ENCODE measurements at regions not wholly inside any gene's neighbourhood (a gene's known extent, or its start where the extent isn't known, plus 50 kb on each side); places are given as distances from the start of the nearest gene placed in this dataset.

DNA sequence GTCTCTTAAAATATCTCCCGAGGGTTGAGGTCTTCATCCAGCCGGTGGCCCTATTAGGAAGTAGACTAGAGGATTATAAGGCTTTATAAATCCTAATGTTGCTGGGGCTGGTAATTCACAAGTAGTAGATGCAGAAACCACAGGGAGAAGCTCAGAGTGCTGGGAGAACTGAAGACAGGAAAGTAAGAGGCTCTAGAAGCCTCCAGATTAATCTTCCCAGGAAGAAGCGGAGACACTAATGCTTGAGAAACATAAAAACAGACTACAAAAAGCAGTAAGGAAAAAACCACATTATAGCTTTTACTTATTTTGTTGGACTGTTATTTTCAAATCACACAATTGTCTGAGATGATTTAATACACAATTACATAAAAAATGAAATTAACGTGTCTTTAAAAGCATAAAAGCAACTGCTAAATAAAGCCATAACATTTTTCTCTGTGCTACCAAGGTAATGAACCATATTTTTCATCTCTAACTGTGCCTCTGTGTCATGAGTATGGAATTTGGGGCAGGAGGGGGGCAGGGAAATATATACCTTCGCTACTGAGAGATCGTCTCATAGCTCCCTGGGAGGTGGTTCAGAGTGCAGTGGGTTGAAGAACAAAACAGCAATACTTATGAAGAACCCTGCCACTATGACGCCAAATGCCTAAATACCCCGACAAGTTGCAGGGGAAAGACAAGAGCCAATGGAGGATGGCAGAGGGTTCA lies 806.2 kb upstream of the WWC1 start:
- Histone ChIP-seq H3K36me3 (ENCODE audit: control insufficient read depth in 2 of 2, extremely low read depth in 1 of 2, insufficient read depth in 2 of 2, low read length in 2 of 2) (no peaks in the 10 kb centered on the region), H3K4me1 (ENCODE audit: control insufficient read depth, extremely low read depth, insufficient read depth, low read length) (no peaks in the 10 kb centered on the region), H2AFZ (ENCODE audit: control insufficient read depth, low read length) (no peak overlapping the region), H3K9ac (ENCODE audit: control insufficient read depth, extremely low read depth, insufficient read depth, low read length) (no peak overlapping the region), H3K4me3 (ENCODE audit: control insufficient read depth in 2 of 3, extremely low read depth in 1 of 3, insufficient read depth in 2 of 3, low read depth in 1 of 3, low read length in 3 of 3) (no peak overlapping the region), H4K20me1 (ENCODE audit: control insufficient read depth, extremely low read depth, insufficient read depth, low read length) (no peaks in the 10 kb centered on the region), H3K9me1 (ENCODE audit: control insufficient read depth, extremely low read depth, insufficient read depth, low read length) (no peaks in the 10 kb centered on the region), H3K4me2 (ENCODE audit: control insufficient read depth, extremely low read depth, insufficient read depth, low read depth, low read length) (no peak overlapping the region), H3K27ac (ENCODE audit: control insufficient read depth, insufficient read depth, low read length) (no peak overlapping the region), H3K27me3 (ENCODE audit: control insufficient read depth, extremely low read depth, insufficient read depth, low read length) (no peaks in the 10 kb centered on the region), H3K79me2 (ENCODE audit: control insufficient read depth, insufficient read depth, low read length) (no peaks in the 10 kb centered on the region), H3K9me3 (ENCODE audit: control insufficient read depth, low read depth, low read length) (no peaks in the 10 kb centered on the region)
- DNase-seq (ENCODE audit: low read depth, low spot score) (no peak), FAIRE-seq (no peak)
- dilution Hi-C loops (cut with MboI; ENCODE audit: extremely low pct_ligation_motif_present, low sequenced_read_pairs): no loop called here
- TF ChIP-seq EZH2 (IDR thresholded peaks at IDR 0.05; ENCODE audit: low read length) (no peak), CTCF (optimal IDR thresholded peaks at IDR 0.05 in 1 of 3, IDR thresholded peaks at IDR 0.05 in 1 of 3, conservative IDR thresholded peaks at IDR 0.05 in 1 of 3; ENCODE audit: extremely low read depth in 1 of 3, insufficient read depth in 2 of 3, low read length in 3 of 3) (no peak)

- TF ChIP-seq EZH2 (IDR thresholded peaks at IDR 0.05; ENCODE audit: low read length) (no peak), CTCF (optimal IDR thresholded peaks at IDR 0.05 in 1 of 3, IDR thresholded peaks at IDR 0.05 in 1 of 3, conservative IDR thresholded peaks at IDR 0.05 in 1 of 3; ENCODE audit: extremely low read depth in 1 of 3, insufficient read depth in 2 of 3, low read length in 3 of 3) (no peak)
- H3K27me3 ChIP-seq (ENCODE audit: control insufficient read depth, extremely low read depth, insufficient read depth, low read length): no peaks in the 10 kb centered on the region
- dilution Hi-C loops (cut with MboI; ENCODE audit: extremely low pct_ligation_motif_present, low sequenced_read_pairs): no loop called here
- no peak for DNase-seq (ENCODE audit: low read depth, low spot score)
- no peak overlapping the region for H3K9ac ChIP-seq (ENCODE audit: control insufficient read depth, extremely low read depth, insufficient read depth, low read length)
- no peak overlapping the region for H3K4me2 ChIP-seq (ENCODE audit: control insufficient read depth, extremely low read depth, insufficient read depth, low read depth, low read length)
- no peaks in the 10 kb centered on the region for H3K79me2 ChIP-seq (ENCODE audit: control insufficient read depth, insufficient read depth, low read length)
- FAIRE-seq: no peak
- no peaks in the 10 kb centered on the region for H3K4me1 ChIP-seq (ENCODE audit: control insufficient read depth, extremely low read depth, insufficient read depth, low read length)
- no peak overlapping the region for H3K27ac ChIP-seq (ENCODE audit: control insufficient read depth, insufficient read depth, low read length)
- no peaks in the 10 kb centered on the region for H3K36me3 ChIP-seq (ENCODE audit: control insufficient read depth in 2 of 2, extremely low read depth in 1 of 2, insufficient read depth in 2 of 2, low read length in 2 of 2)
- H3K9me3 ChIP-seq (ENCODE audit: control insufficient read depth, low read depth, low read length): no peaks in the 10 kb centered on the region
- no peaks in the 10 kb centered on the region for H4K20me1 ChIP-seq (ENCODE audit: control insufficient read depth, extremely low read depth, insufficient read depth, low read length)
- no peak overlapping the region for H3K4me3 ChIP-seq (ENCODE audit: control insufficient read depth in 2 of 3, extremely low read depth in 1 of 3, insufficient read depth in 2 of 3, low read depth in 1 of 3, low read length in 3 of 3)
- H3K9me1 ChIP-seq (ENCODE audit: control insufficient read depth, extremely low read depth, insufficient read depth, low read length): no peaks in the 10 kb centered on the region
- no peak overlapping the region for H2AFZ ChIP-seq (ENCODE audit: control insufficient read depth, low read length)
These were observed 803.1 kb upstream of the WWC1 start for GRCh38 chr5:167488371-167488770.

All from keratinocyte (primary cell).